Adrenal gland (tissue), 9 donors: ENCODE measurements at regions not wholly inside any gene's neighbourhood (a gene's known extent, or its start where the extent isn't known, plus 50 kb on each side); places are given as distances from the start of the nearest gene placed in this dataset.

Experiments used
- DNase-seq, 7 donors: peaks; one replicate each; pipeline ENCODE4 v3.0.0-alpha.2; 2019 to 2020
- H3K27ac ChIP-seq, 5 donors: fragments of 200-600 bp; sonication (generic) in 4 of 5; 1 replicate in 3 of 5; 2 replicates in 2 of 5; pipeline versions ENCODE4 v1.5.1 to v1.8.0; 2016 to 2020; ENCODE audit warnings: mild to moderate bottlenecking in 1 of 5
- H3K27me3 ChIP-seq: fragments of 200-600 bp; 2 replicates; pipeline ENCODE4 v1.8.0; 2021
- H3K36me3 ChIP-seq, 2 donors: fragments of 200-600 bp; replicated peaks in 1 of 2; 1 replicate in 1 of 2; 2 replicates in 1 of 2; pipeline versions ENCODE4 v1.5.1 to v1.8.0; 2018 to 2022
- H3K4me1 ChIP-seq, 2 donors: fragments of 200-600 bp; replicated peaks in 1 of 2; 1 replicate in 1 of 2; 2 replicates in 1 of 2; pipeline versions ENCODE4 v1.5.1 to v1.8.0; 2018 to 2021
- H3K4me3 ChIP-seq, 4 donors: fragments of 200-600 bp; sonication (generic) in 3 of 4; one replicate each; pipeline ENCODE4 v1.5.1; 2016 to 2018
- H3K9me3 ChIP-seq, 3 donors: fragments of 200-600 bp; sonication (generic) in 1 of 3; replicated peaks in 1 of 3; 1 replicate in 2 of 3; 2 replicates in 1 of 3; pipeline versions ENCODE4 v1.5.1 to v1.8.0; 2016 to 2021
- CTCF ChIP-seq, 6 experiments: fragments of 450-650 bp in 4 of 6; fragments of 200-600 bp in 2 of 6; sonication (generic) in 1 of 6; IDR thresholded peaks; 1 replicate in 5 of 6; 2 replicates in 1 of 6; pipeline versions ENCODE4 v1.5.1 to v1.8.0; 2016 to 2021; ENCODE audit warnings: antibody characterized with exemption in 6 of 6, mild to moderate bottlenecking in 2 of 6, moderate library complexity in 1 of 6
- POLR2A ChIP-seq, 2 donors: fragments of 450-650 bp; IDR thresholded peaks; one replicate each; pipeline ENCODE4 v1.6.1; 2017; ENCODE audit warnings: antibody characterized with exemption in 2 of 2, mild to moderate bottlenecking in 2 of 2, moderate library complexity in 1 of 2
- WGBS, 4 donors: extraction: QIAGEN DNeasy Blood & Tissue Kit in 2 of 4; methylation state at CpG; one replicate each; pipeline versions ENCODE4 v1.1.5 to v1.1.7; 2013 to 2017; 5-methylcytosine and 5-hydroxymethylcytosine counted together
- intact Hi-C, 2 donors: fragments of 100-400 bp; cut with DNase I; formaldehyde crosslinking; loops; one replicate each; pipeline versions ENCODE4 v1.14.1 to v1.15.0; 2022 to 2023
- donor health status: healthy with polysubstance abuse.
- donor health status: Bipolar disorder and iron deficiency.
- donor health status: DM: yes; HTN: yes; CAD: no.
- donor health status: DM: no; HTN: no; CAD: no.
- donor health status: DM: no; HTN: no; CAD: no.

- intact Hi-C loops = no loop called here
- H3K4me1 ChIP-seq = no peaks in the 10 kb centered on the region
- 78 to 81% (median 81%) methylated on average over 4 of the region's 4 CpGs for WGBS, 4 donors
- H3K27me3 ChIP-seq = no peaks in the 10 kb centered on the region
- H3K27ac ChIP-seq = no peak overlapping the region
- no peaks in the 10 kb centered on the region for H3K36me3 ChIP-seq
- H3K4me3 ChIP-seq = no peak overlapping the region
- TF ChIP-seq POLR2A (IDR thresholded peaks at IDR 0.05) (no peak), CTCF (IDR thresholded peaks at IDR 0.05) (no peak)
- no peaks in the 10 kb centered on the region for H3K9me3 ChIP-seq
- DNase-seq = no peak
Measured at GRCh38 chr18:39746201-39746600, 2180.6 kb upstream of the CELF4 start.

GRCh38 chr18:39743463-39743862 lies 2177.9 kb upstream of the CELF4 start:
- no peaks in the 10 kb centered on the region for H3K9me3 ChIP-seq
- no peaks in the 10 kb centered on the region for H3K27me3 ChIP-seq
- no peaks in the 10 kb centered on the region for H3K36me3 ChIP-seq
- H3K4me1 ChIP-seq = no peaks in the 10 kb centered on the region
- H3K27ac ChIP-seq = no peak overlapping the region
- intact Hi-C loops = no loop called here
- no peak for TF ChIP-seq CTCF (IDR thresholded peaks at IDR 0.05)
- no peak for TF ChIP-seq POLR2A (IDR thresholded peaks at IDR 0.05)
- H3K4me3 ChIP-seq = no peak overlapping the region
- no peak for DNase-seq

- no peak overlapping the region for H3K4me3 ChIP-seq
- H3K36me3 ChIP-seq = no peaks in the 10 kb centered on the region
- H3K4me1 ChIP-seq = no peaks in the 10 kb centered on the region
- no peak for DNase-seq
- no peaks in the 10 kb centered on the region for H3K9me3 ChIP-seq
- intact Hi-C loops = no loop called here
- H3K27me3 ChIP-seq = no peaks in the 10 kb centered on the region
- H3K27ac ChIP-seq = no peak overlapping the region
- TF ChIP-seq CTCF (IDR thresholded peaks at IDR 0.05) (no peak), POLR2A (IDR thresholded peaks at IDR 0.05) (no peak)
- WGBS, 4 donors = 74 to 81% (median 79%) methylated on average over 8 of the region's 8 CpGs
Measured at GRCh38 chr18:39741755-39742466, 2176.3 kb upstream of the CELF4 start.

GRCh38 chr18:39737869-39738268 lies 2172.3 kb upstream of the CELF4 start:
- Histone ChIP-seq H3K9me3 (no peaks in the 10 kb centered on the region), H3K4me3 (no peak overlapping the region), H3K36me3 (no peaks in the 10 kb centered on the region), H3K4me1 (no peaks in the 10 kb centered on the region), H3K27me3 (no peaks in the 10 kb centered on the region), H3K27ac (no peak overlapping the region)
- TF ChIP-seq POLR2A (IDR thresholded peaks at IDR 0.05) = no peak
- TF ChIP-seq CTCF (IDR thresholded peaks at IDR 0.05) = no peak
- intact Hi-C loops = no loop called here
- no peak for DNase-seq
- 84 to 92% (median 89%) methylated on average over 3 of the region's 3 CpGs for WGBS, 4 donors
